IPS DF 6.9 (cell line): ENCODE measurements at regions not wholly inside any gene's neighbourhood (a gene's known extent, or its start where the extent isn't known, plus 50 kb on each side); places are given as distances from the start of the nearest gene placed in this dataset.
"Not testable (repeated sequence)": the region's sequence is repeated elsewhere in the genome, so short reads cannot be mapped to it uniquely, and the experiment has no call there.

Source experiments
- DNase-seq: peaks from one replicate; pipeline ENCODE4 v3.0.0-alpha.2; 2013; ENCODE audit warnings: low read depth, low spot score
- H3K27ac ChIP-seq: one replicate; pipeline ENCODE4 v1.5.1; 2013; ENCODE audit warnings: low read length, control low read depth
- H3K27me3 ChIP-seq: 2 replicates; pipeline ENCODE4 v1.6.1; 2013; ENCODE audit warnings: mild to moderate bottlenecking, low read length; ENCODE audit not compliant: control insufficient read depth, insufficient read depth
- H3K36me3 ChIP-seq: 2 replicates; pipeline ENCODE4 v1.6.1; 2013; ENCODE audit warnings: low read length; ENCODE audit not compliant: control insufficient read depth, insufficient read depth
- H3K4me1 ChIP-seq: 2 replicates; pipeline ENCODE4 v1.6.1; 2013; ENCODE audit warnings: low read length; ENCODE audit not compliant: control insufficient read depth, insufficient read depth
- H3K4me3 ChIP-seq: 2 replicates; pipeline ENCODE4 v1.5.1; 2013; ENCODE audit warnings: mild to moderate bottlenecking, low read length
- H3K9me3 ChIP-seq: 2 replicates; pipeline ENCODE4 v1.6.1; 2013; ENCODE audit warnings: low read length, inconsistent platforms; ENCODE audit not compliant: control insufficient read depth, insufficient read depth
- WGBS: extraction: QIAGEN DNeasy Blood & Tissue Kit; methylation state at CpG from one replicate; pipeline ENCODE4 v1.1.7; 2013; ENCODE audit warnings: mixed read lengths, missing lambda C conversion rate; ENCODE audit not compliant: insufficient read length, insufficient coverage; 5-methylcytosine and 5-hydroxymethylcytosine counted together

DNA sequence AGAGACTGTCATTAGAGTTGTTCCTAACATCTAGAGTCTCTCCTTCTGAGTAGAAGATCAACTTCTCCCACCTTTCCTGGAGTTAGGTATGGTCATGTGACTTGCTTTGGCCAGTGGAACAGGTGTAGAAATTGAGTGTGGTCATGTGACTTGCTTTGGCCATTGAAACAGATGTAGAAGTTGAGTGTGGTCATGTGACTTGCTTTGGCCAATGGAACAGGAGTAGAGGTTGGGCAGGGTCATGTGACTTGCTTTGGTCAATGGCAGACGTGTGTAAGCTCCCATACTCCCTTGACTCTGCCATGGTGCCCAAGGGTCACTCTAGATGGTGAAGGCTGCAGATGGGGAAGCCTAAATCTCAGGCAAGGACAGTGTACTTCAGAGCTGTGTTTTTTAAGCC, 306.0 kb downstream of the NPHP4 start:
- H3K36me3 ChIP-seq = no peaks in the 10 kb centered on the region; the same call in 1 of the 2 replicates
- DNase-seq = no peak
- H3K27ac ChIP-seq = no peak overlapping the region
- no peaks in the 10 kb centered on the region for H3K4me1 ChIP-seq
- H3K9me3 ChIP-seq = peaks cover 2% of the 10 kb centered on the region
- no peak overlapping the region for H3K4me3 ChIP-seq
- no peaks in the 10 kb centered on the region for H3K27me3 ChIP-seq
- no CpG with 5 or more reads among the region's 1 CpG for WGBS

DNA sequence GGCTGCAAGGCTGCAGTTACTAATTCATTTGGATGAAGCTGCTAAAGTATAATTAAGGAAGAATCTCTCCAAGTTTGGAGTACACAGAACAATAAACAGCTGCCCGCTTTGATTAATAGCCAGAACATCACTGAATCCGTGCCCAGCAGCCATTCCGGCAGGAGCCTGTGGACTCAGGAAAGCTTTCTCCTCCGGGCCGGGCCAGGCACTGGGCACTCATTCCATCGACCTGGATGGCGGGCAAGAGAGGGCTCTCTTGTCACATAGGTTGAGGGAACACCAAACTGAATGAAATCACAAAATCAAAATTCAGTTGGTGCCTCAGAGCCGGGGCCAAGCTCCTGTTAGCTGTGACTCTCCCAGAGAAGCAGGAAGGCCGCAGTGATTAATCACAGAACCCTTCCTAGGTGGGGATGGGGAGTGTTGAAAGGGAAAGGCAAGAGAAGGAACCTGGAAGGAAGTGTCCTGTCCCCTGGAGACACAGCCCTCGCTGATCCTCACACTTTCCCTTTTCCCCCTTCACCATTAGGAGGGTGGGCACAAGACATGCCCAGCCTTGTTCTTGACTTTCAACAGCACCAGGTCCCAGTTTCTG, 306.7 kb downstream of the NPHP4 start:
- Histone ChIP-seq H3K27ac (no peak overlapping the region), H3K9me3 (peaks cover 2% of the 10 kb centered on the region), H3K4me1 (no peaks in the 10 kb centered on the region), H3K27me3 (no peaks in the 10 kb centered on the region), H3K36me3 (no peaks in the 10 kb centered on the region; the same call in 1 of the 2 replicates), H3K4me3 (no peak overlapping the region)
- no peak for DNase-seq
- WGBS = no CpG with 5 or more reads among the region's 10 CpGs

DNA sequence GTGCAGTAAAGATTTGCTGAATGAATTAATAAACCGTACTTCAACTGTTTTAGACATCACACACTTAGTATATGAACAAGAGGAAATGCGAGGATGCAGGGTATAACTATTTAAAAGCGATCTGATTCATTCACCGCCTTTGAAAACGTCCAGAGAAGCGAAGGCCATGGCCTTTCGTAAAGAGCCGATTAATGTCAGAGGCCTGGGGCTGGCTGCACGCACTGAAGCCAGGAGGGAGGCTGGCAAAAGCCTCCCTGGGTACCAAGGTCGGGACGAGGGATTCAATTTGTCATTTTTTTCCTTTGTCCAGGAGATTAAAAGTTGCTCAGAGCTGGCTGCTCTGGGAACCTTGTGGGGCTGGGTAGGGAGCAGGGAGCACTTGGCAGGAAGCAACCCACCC, 307.4 kb downstream of the NPHP4 start:
- Histone ChIP-seq H3K27me3 (no peaks in the 10 kb centered on the region), H3K4me3 (no peak overlapping the region), H3K36me3 (no peaks in the 10 kb centered on the region; the same call in 1 of the 2 replicates), H3K4me1 (no peaks in the 10 kb centered on the region), H3K9me3 (peaks cover 2% of the 10 kb centered on the region), H3K27ac (no peak overlapping the region)
- no CpG with 5 or more reads among the region's 11 CpGs for WGBS
- DNase-seq = no peak

DNA sequence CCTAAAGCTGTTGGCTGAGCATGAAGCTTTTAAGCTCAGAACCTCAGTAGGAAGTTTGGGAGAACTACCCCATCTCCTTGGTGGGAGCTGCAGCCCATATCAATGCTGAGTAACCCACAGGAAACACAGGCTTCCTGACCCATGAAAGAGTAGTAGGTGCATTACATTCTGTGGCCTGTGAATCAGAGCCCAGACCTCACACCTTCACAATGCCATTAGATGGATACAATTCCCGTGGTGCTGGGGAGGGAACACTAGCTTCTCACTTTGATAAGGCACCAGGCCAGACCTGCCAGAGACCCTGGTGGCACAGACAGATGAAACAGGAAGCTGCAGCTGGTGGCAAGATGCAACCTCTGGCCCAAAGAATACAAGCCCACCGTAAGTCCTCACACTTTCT, 308.8 kb downstream of the NPHP4 start:
- Histone ChIP-seq H3K27me3 (no peaks in the 10 kb centered on the region), H3K9me3 (peaks cover 2% of the 10 kb centered on the region), H3K27ac (no peak overlapping the region), H3K4me1 (no peaks in the 10 kb centered on the region), H3K4me3 (no peak overlapping the region), H3K36me3 (no peaks in the 10 kb centered on the region; the same call in 1 of the 2 replicates)
- WGBS = no CpG with 5 or more reads among the region's 2 CpGs
- no peak for DNase-seq

DNA sequence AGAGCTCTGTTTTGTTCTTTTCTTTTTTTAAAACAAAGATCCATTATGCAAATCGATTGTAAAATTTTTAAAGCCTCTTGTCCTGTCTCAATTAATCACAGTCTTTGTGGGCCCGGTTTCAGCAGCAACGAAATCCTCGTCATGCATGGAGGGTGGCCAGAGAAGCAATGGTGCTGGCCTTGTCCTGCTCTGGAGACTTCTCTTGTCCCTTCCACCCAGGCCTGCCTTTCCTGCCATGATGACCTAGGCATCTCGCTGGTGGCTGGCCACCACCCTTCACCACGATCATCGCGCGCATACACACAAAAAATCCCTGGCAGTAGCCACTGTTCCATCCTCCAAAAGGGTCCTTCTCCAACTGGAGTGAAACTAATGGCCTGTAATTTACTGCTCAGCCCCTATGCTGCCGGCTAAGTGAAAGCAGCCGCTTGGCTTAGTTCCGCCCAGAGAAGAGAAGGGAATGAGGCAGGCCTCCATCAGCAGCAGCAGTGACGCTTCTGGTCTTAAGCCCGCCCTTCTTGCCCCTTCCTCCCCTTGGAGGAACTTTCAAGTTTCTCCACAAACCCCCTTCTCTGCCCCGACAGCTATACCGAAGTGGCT, 309.5 kb downstream of the NPHP4 start:
- no peaks in the 10 kb centered on the region; the same call in 1 of the 2 replicates for H3K36me3 ChIP-seq
- no peak overlapping the region for H3K27ac ChIP-seq
- no CpG with 5 or more reads among the region's 16 CpGs for WGBS
- no peak for DNase-seq
- no peaks in the 10 kb centered on the region for H3K27me3 ChIP-seq
- H3K4me1 ChIP-seq = no peaks in the 10 kb centered on the region
- no peak overlapping the region for H3K4me3 ChIP-seq
- peaks cover 2% of the 10 kb centered on the region for H3K9me3 ChIP-seq

DNA sequence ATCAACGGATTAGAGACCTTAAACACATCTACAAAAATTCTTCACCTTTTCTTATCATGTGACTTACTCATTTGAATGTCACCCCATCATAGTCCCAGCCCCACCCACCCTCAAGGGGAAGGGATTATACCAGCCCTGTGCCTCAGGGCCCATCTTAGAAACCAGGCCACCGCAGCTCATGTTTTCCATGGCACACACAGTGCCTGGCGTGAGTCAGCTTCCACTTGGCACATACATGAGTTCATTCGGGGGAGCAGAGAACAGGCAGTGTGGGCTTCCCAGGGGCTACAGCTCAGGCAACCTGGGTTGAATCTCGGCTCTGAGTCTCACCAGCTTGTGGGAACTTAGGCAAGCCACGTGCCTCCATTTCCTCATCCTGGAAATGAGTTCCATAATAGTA, 310.6 kb downstream of the NPHP4 start:
- Histone ChIP-seq H3K9me3 (peaks cover 2% of the 10 kb centered on the region), H3K27me3 (no peaks in the 10 kb centered on the region), H3K36me3 (no peaks in the 10 kb centered on the region; the same call in 1 of the 2 replicates), H3K4me1 (no peaks in the 10 kb centered on the region), H3K4me3 (no peak overlapping the region), H3K27ac (no peak overlapping the region)
- no CpG with 5 or more reads among the region's 6 CpGs for WGBS
- no peak for DNase-seq

DNA sequence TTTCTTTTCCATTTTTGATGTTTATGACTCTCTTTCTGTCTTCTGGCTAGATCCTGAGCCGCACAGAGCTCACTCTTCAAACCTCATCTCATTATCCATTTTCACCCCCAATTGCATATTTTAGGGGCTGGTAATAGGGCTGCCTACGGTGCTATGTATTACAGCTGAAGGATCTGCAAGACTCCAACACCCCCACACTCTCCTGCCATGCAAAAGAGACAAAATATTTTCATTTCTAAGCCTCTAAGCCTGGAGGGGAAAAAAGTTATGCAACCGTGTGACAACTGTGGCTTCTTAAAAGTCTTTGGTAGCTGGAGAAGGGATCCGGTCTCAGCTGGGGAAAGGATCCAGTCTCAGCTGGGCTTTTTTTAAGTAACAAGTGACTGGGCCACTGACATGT, 311.6 kb downstream of the NPHP4 start:
- Histone ChIP-seq H3K27ac (no peak overlapping the region), H3K4me1 (no peaks in the 10 kb centered on the region), H3K4me3 (no peak overlapping the region), H3K9me3 (peaks cover 2% of the 10 kb centered on the region), H3K36me3 (no peaks in the 10 kb centered on the region; the same call in 1 of the 2 replicates), H3K27me3 (no peaks in the 10 kb centered on the region)
- DNase-seq = no peak
- no CpG with 5 or more reads among the region's 4 CpGs for WGBS

DNA sequence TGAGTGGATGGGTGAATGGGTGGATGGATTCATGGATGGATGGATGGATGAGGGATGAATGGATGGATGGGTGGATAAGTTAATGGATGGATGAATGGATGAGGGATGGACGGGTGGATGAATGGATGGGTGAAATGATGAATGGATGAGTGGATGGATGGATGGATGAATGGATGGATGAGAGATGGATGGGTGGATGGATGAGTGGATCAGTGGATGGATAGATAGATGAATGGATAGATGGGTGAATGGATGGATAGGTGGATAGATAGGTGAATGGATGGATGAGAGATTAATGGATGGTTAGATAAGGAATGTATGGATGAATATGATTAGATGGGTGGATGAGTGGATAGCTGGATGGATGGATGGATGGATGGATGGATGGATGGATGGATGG, 313.5 kb downstream of the NPHP4 start:
- Histone ChIP-seq H3K36me3 (no peaks in the 10 kb centered on the region; the same call in 1 of the 2 replicates), H3K9me3 (no peaks in the 10 kb centered on the region; the same call in 1 of the 2 replicates), H3K27ac (no peak overlapping the region), H3K4me3 (no peak overlapping the region), H3K27me3 (no peaks in the 10 kb centered on the region), H3K4me1 (no peaks in the 10 kb centered on the region)
- WGBS = 100% methylated on average over 1 of the region's 1 CpG
- DNase-seq = no peak

DNA sequence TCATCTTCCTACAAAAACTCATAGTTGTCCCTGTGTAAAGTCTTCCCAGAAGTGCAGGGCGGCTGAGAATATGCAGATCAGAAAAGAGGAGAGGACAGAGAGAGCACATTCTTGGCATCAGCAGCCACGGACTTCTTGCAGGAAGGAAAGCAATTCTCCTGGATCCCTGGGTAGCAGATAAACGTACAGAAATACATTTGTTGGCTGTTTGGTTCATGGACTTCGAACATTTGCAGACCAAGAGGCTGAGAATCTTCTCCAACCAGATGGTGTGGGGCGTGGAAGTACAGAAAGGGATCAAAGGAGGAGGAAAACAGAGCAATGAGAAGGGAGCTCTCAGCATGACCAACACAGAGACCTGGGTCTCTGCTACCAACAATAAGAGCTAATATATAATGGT, 319.9 kb downstream of the NPHP4 start:
- not testable (repeated sequence) for H3K4me3 ChIP-seq, H3K27ac ChIP-seq, H3K9me3 ChIP-seq, H3K4me1 ChIP-seq, H3K27me3 ChIP-seq, H3K36me3 ChIP-seq, DNase-seq
- WGBS = no CpG with 5 or more reads among the region's 5 CpGs

DNA sequence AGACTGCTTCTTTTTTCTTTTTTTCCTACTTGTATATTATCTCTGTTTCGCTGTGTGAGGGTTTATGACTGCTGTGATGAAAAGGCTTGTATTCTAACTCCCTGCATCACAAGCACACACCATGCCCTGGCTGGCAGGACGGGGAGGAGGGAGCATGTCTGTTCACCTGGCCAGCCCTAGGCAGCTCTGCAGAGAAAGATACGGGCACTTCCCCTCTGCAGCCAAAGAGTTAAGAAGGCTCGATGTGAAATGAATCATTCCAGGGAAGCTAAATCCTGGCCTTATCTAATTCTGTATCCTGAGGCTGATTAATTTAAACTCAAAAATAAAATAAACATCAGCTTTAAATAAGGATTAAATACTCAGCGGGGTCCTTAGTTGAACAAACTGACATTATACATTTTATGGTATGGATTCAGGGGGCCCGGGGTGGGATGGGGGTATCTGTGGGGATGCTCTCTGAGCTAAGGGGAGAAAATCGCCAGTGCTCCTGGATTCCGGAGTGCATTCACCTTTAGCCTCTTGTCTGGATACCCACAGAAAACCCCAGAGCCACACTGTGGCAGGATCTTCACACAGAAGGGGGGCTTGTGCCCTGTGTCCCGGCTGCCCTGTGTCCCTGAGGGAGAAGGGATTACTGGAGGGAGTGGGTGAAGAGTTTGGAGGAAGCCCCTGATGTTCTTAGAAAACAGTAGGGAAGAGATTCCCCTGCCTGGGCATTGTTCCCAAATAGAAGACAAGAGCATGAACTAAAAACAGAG, 321.5 kb downstream of the NPHP4 start:
- no peaks in the 10 kb centered on the region for H3K36me3 ChIP-seq
- no peak overlapping the region for H3K27ac ChIP-seq
- no peak overlapping the region for H3K4me3 ChIP-seq
- DNase-seq = no peak
- no peaks in the 10 kb centered on the region for H3K27me3 ChIP-seq
- WGBS = no CpG with 5 or more reads among the region's 9 CpGs
- H3K9me3 ChIP-seq = peaks cover 3% of the 10 kb centered on the region; the same call in 1 of the 2 replicates
- H3K4me1 ChIP-seq = no peaks in the 10 kb centered on the region
